GM12878 (cell line): ENCODE measurements at regions not wholly inside any gene's neighbourhood (a gene's known extent, or its start where the extent isn't known, plus 50 kb on each side); places are given as distances from the start of the nearest gene placed in this dataset.

ENCODE experiments used
- ATAC-seq: fragments of 200-7000 bp; cut with Tn5 transposase; 3 replicates; pipeline ENCODE4 v1.9.1; 2020; ENCODE audit warnings: mild to moderate bottlenecking, moderate library complexity
- BruUV-seq: library from RNA; stranded (reverse); fragments of 400-500 nt; replicated peaks from 2 replicates; lab custom pipeline; 2021; lab: Mats Ljungman, UMichigan
- CTCF ChIA-PET: fragments of 300-600 bp; sonication (Branson Sonifier 250); formaldehyde crosslinking; extraction: SDS; loops from one replicate; lab custom pipeline; 2021; ENCODE audit warnings: inconsistent platforms; lab: Yijun Ruan, JAX
- POLR2A ChIA-PET: fragments of 350-600 bp; formaldehyde crosslinking; extraction: SDS; loops from one replicate; lab custom pipeline; 2021; ENCODE audit warnings: inconsistent platforms; lab: Charles Lee
- RAD21 ChIA-PET: fragments of 300-600 bp; sonication (Branson Sonifier 250); formaldehyde crosslinking; loops from one replicate; lab custom pipeline; 2023; ENCODE audit warnings: antibody characterized with exemption; ENCODE audit not compliant: unreplicated experiment; lab: Charles Lee
- SMC1A ChIA-PET: fragments of 300-600 bp; sonication (Branson Sonifier 250); formaldehyde crosslinking; loops from one replicate; lab custom pipeline; 2023; ENCODE audit not compliant: unreplicated experiment, uncharacterized antibody; lab: Charles Lee
- DNase-seq: peaks from one replicate; pipeline ENCODE4 v3.0.0-alpha.2; 2011; ENCODE audit warnings: low read depth, low spot score
- FAIRE-seq: peaks from 3 replicates; lab custom pipeline; 2011; peaks lifted over from hg19 to GRCh38; lab: Jason Lieb, UNC
- H2AFZ ChIP-seq: 2 replicates; pipeline ENCODE4 v1.6.0; 2011; ENCODE audit warnings: low read depth, low read length, control low read depth; ENCODE audit not compliant: control insufficient read depth
- H3K27ac ChIP-seq: 2 replicates; pipeline ENCODE4 v1.5.1; 2011; ENCODE audit warnings: control low read depth; ENCODE audit not compliant: control insufficient read depth, insufficient read depth
- H3K27me3 ChIP-seq, 2 experiments: replicated peaks in 1 of 2; 2 replicates each; pipeline versions ENCODE4 v1.6.0 to v1.6.1; 2011; ENCODE audit warnings: low read length in 1 of 2; ENCODE audit not compliant: control insufficient read depth in 2 of 2, insufficient read depth in 2 of 2
- H3K36me3 ChIP-seq, 2 experiments: 2 replicates each; pipeline ENCODE4 v1.5.1; 2011; ENCODE audit warnings: low read length in 1 of 2; ENCODE audit not compliant: control insufficient read depth in 2 of 2, insufficient read depth in 2 of 2
- H3K4me1 ChIP-seq: 2 replicates; pipeline ENCODE4 v1.6.1; 2011; ENCODE audit warnings: mild to moderate bottlenecking, low read length, moderate library complexity, mixed read lengths; ENCODE audit not compliant: control insufficient read depth, insufficient read depth
- H3K4me2 ChIP-seq: 2 replicates; pipeline ENCODE4 v1.6.0; 2011; ENCODE audit warnings: control low read depth; ENCODE audit not compliant: control insufficient read depth, insufficient read depth
- H3K4me3 ChIP-seq: fragments of 200-600 bp; sonication (generic); 2 replicates; pipeline ENCODE4 v1.5.1; 2016
- H3K79me2 ChIP-seq: 2 replicates; pipeline ENCODE4 v1.6.0; 2011; ENCODE audit warnings: low read length; ENCODE audit not compliant: control insufficient read depth, insufficient read depth
- H3K9ac ChIP-seq: 2 replicates; pipeline ENCODE4 v1.8.0; 2011; ENCODE audit warnings: low read length, control low read depth, mixed read lengths; ENCODE audit not compliant: control insufficient read depth, insufficient read depth
- H3K9me3 ChIP-seq: replicated peaks from 3 replicates; pipeline ENCODE4 v1.5.1; 2011; ENCODE audit warnings: mild to moderate bottlenecking, low read length; ENCODE audit not compliant: control insufficient read depth, insufficient read depth
- H4K20me1 ChIP-seq: 2 replicates; pipeline ENCODE4 v1.6.0; 2011; ENCODE audit not compliant: control insufficient read depth, insufficient read depth
- ATF7 ChIP-seq: fragments of 450-650 bp; IDR thresholded peaks from 2 replicates; pipeline ENCODE4 v1.6.1; 2016; ENCODE audit warnings: low read depth, mild to moderate bottlenecking
- BACH1 ChIP-seq: fragments of 450-650 bp; IDR thresholded peaks from 2 replicates; pipeline ENCODE4 v1.6.1; 2017; ENCODE audit warnings: mild to moderate bottlenecking, borderline replicate concordance
- BCL11A ChIP-seq: IDR thresholded peaks from 2 replicates; pipeline ENCODE4 v1.6.1; 2011; ENCODE audit warnings: low read depth, low read length
- BRCA1 ChIP-seq: IDR thresholded peaks from 2 replicates; pipeline ENCODE4 v1.6.1; 2011; ENCODE audit warnings: low read depth, low read length, improper control_type of control experiment
- ELK1 ChIP-seq: IDR thresholded peaks from 2 replicates; pipeline ENCODE4 v1.6.1; 2012; ENCODE audit warnings: low read depth, low read length, improper control_type of control experiment
- ESRRA ChIP-seq: IDR thresholded peaks from 2 replicates; pipeline ENCODE4 v1.6.1; 2012; ENCODE audit warnings: mild to moderate bottlenecking, low read length, improper control_type of control experiment
- MAX ChIP-seq: IDR thresholded peaks from 2 replicates; pipeline ENCODE4 v1.6.1; 2012; ENCODE audit warnings: low read depth, low read length, improper control_type of control experiment
- POLR2AphosphoS2 ChIP-seq: IDR thresholded peaks from 2 replicates; pipeline ENCODE4 v1.6.1; 2011; ENCODE audit warnings: low read depth, mild to moderate bottlenecking, low read length, improper control_type of control experiment, moderate library complexity
- POLR2AphosphoS5 ChIP-seq: IDR thresholded peaks from 2 replicates; pipeline ENCODE4 v1.6.1; 2011; ENCODE audit warnings: mild to moderate bottlenecking, low read length, inconsistent platforms
- RFX5 ChIP-seq: IDR thresholded peaks from 2 replicates; pipeline ENCODE4 v1.6.1; 2011; ENCODE audit warnings: low read depth, low read length, improper control_type of control experiment
- SPI1 ChIP-seq: IDR thresholded peaks from 2 replicates; pipeline ENCODE4 v1.6.1; 2011; ENCODE audit warnings: low read depth, mild to moderate bottlenecking, low read length, moderate library complexity, borderline replicate concordance; ENCODE audit not compliant: insufficient read depth
- SUZ12 ChIP-seq: fragments of 200-600 bp; sonication (generic); IDR thresholded peaks from one replicate; pipeline ENCODE4 v1.6.1; 2018; ENCODE audit warnings: antibody characterized with exemption, mild to moderate bottlenecking; ENCODE audit not compliant: unreplicated experiment
- USF1 ChIP-seq: IDR thresholded peaks from 2 replicates; pipeline ENCODE4 v1.6.1; 2011; ENCODE audit warnings: borderline replicate concordance, low read depth, mild to moderate bottlenecking, moderate library complexity, mixed read lengths, low read length; ENCODE audit not compliant: insufficient read depth; ENCODE audit errors: extremely low read length
- ZBED1 ChIP-seq: IDR thresholded peaks from 2 replicates; pipeline ENCODE4 v1.6.1; 2016; ENCODE audit warnings: borderline replicate concordance
- ZNF622 ChIP-seq: fragments of 450-650 bp; IDR thresholded peaks from 2 replicates; pipeline ENCODE4 v1.6.1; 2017; ENCODE audit warnings: mild to moderate bottlenecking, inconsistent platforms
- WGBS: methylation state at CpG from one replicate; pipeline ENCODE4 v1.1.6; 2016; ENCODE audit warnings: low lambda C conversion rate; ENCODE audit not compliant: insufficient replicate concordance, insufficient coverage; ENCODE audit errors: missing lambda C conversion rate; 5-methylcytosine and 5-hydroxymethylcytosine counted together
- in situ Hi-C: fragments of 300-500 bp; cut with MboI; formaldehyde crosslinking; loops from 9 replicates; pipeline ENCODE4 v1.14.3; 2018; ENCODE audit warnings: mixed read lengths
- intact Hi-C: fragments of 100-400 bp; cut with micrococcal nuclease; formaldehyde crosslinking; loops from one replicate; pipeline ENCODE4 v1.14.2; 2022; ENCODE audit not compliant: unreplicated experiment

GRCh38 chr6:48016020-48016755, 94.8 kb downstream of the PTCHD4 start:
- Histone ChIP-seq H3K4me1 (no peaks in the 10 kb centered on the region), H3K79me2 (no peaks in the 10 kb centered on the region), H3K9ac (no peak overlapping the region), H3K36me3 (no peaks in the 10 kb centered on the region), H3K4me2 (no peak overlapping the region), H4K20me1 (no peaks in the 10 kb centered on the region), H2AFZ (no peak overlapping the region), H3K4me3 (no peak overlapping the region), H3K27ac (no peak overlapping the region), H3K27me3 (peaks cover 0 to 2% of the 10 kb centered on the region in 2 experiments; a peak in 1 of 4 replicates), H3K9me3 (no peaks in the 10 kb centered on the region)
- CTCF ChIA-PET = interaction anchor here (0.7 to 1.9 kb wide), 3 partner anchors 8 to 172 kb away, joined by 3 to 4 read pairs (median 4); no protein-coding TSS in a partner anchor
- intact Hi-C loops (no loop called here), in situ Hi-C loops (no loop called here)
- BruUV-seq = no TSS peak
- 25% methylated on average over 5 of the region's 5 CpGs for WGBS
- POLR2A ChIA-PET = interaction anchor here (0.6 kb wide), 1 partner anchor 1331 kb away, joined by 3 read pairs; no protein-coding TSS in a partner anchor
- SMC1A ChIA-PET = interaction anchor here (1.0 kb wide), 1 partner anchor 17 kb away, joined by 3 read pairs; no protein-coding TSS in a partner anchor
- DNase-seq (no peak), ATAC-seq (no peak), FAIRE-seq (no peak)
- RAD21 ChIA-PET = interaction anchor here (0.6 kb wide), 1 partner anchor 56 kb away, joined by 5 read pairs; no protein-coding TSS in a partner anchor
- no peak for TF ChIP-seq SPI1
- TF ChIP-seq ESRRA = no peak
- TF ChIP-seq USF1 = no peak
- no peak for TF ChIP-seq SUZ12
- TF ChIP-seq BCL11A = no peak
- TF ChIP-seq ZNF622 = no peak
- no peak for TF ChIP-seq MAX
- TF ChIP-seq BRCA1 = no peak
- TF ChIP-seq POLR2AphosphoS2 = no peak
- TF ChIP-seq BACH1 = no peak
- no peak for TF ChIP-seq RFX5
- TF ChIP-seq ZBED1 = no peak
- no peak for TF ChIP-seq POLR2AphosphoS5
- TF ChIP-seq ATF7 = no peak
- no peak for TF ChIP-seq ELK1
